Body of pancreas (tissue), 4 donors: ENCODE measurements at regions not wholly inside any gene's neighbourhood (a gene's known extent, or its start where the extent isn't known, plus 50 kb on each side); places are given as distances from the start of the nearest gene placed in this dataset.

Experiments
- POLR2A ChIP-seq, 3 donors: fragments of 450-650 bp; IDR thresholded peaks; one replicate each; pipeline ENCODE4 v1.6.1; 2016; ENCODE audit warnings: antibody characterized with exemption in 3 of 3, mild to moderate bottlenecking in 2 of 3
- TF ChIP-seq, protein P1 (sequence below), 7 experiments: fragments of 450-650 bp in 4 of 7; fragments of 200-600 bp in 3 of 7; sonication (generic) in 3 of 7; IDR thresholded peaks; one replicate each; pipeline ENCODE4 v1.5.1; 2016 to 2019; ENCODE audit warnings: antibody characterized with exemption in 7 of 7

- TF ChIP-seq, protein P1, sequence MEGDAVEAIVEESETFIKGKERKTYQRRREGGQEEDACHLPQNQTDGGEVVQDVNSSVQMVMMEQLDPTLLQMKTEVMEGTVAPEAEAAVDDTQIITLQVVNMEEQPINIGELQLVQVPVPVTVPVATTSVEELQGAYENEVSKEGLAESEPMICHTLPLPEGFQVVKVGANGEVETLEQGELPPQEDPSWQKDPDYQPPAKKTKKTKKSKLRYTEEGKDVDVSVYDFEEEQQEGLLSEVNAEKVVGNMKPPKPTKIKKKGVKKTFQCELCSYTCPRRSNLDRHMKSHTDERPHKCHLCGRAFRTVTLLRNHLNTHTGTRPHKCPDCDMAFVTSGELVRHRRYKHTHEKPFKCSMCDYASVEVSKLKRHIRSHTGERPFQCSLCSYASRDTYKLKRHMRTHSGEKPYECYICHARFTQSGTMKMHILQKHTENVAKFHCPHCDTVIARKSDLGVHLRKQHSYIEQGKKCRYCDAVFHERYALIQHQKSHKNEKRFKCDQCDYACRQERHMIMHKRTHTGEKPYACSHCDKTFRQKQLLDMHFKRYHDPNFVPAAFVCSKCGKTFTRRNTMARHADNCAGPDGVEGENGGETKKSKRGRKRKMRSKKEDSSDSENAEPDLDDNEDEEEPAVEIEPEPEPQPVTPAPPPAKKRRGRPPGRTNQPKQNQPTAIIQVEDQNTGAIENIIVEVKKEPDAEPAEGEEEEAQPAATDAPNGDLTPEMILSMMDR (IDR thresholded peaks at IDR 0.05): no peak
- TF ChIP-seq POLR2A (IDR thresholded peaks at IDR 0.05): no peak
These were observed 103.1 kb upstream of the C14orf180 start for GRCh38 chr14:104476437-104476836.
